ENCODE measurements at regions not wholly inside any gene's neighbourhood (a gene's known extent, or its start where the extent isn't known, plus 50 kb on each side); places are given as distances from the start of the nearest gene placed in this dataset.

DNA sequence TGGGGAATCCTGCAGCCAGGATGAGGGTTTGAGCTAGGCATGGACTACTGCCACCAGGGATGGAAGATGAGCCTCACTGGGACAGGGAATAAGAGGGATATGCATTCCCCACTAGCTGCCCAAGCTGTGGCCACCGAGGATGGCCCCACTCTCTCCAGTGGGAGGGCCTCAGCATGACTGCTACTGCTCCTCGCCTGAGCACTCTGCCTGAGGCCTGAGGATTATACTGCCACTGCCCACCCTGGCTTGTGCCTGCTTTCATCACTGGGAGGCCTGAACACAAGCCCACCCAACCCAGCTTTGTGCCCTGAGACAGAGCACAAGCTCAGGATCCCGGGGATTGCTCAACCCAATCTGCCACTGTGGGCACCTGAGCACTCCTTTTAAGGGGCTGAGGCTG, 425.6 kb downstream of the RASEF start:
- TF ChIP-seq, protein P1, sequence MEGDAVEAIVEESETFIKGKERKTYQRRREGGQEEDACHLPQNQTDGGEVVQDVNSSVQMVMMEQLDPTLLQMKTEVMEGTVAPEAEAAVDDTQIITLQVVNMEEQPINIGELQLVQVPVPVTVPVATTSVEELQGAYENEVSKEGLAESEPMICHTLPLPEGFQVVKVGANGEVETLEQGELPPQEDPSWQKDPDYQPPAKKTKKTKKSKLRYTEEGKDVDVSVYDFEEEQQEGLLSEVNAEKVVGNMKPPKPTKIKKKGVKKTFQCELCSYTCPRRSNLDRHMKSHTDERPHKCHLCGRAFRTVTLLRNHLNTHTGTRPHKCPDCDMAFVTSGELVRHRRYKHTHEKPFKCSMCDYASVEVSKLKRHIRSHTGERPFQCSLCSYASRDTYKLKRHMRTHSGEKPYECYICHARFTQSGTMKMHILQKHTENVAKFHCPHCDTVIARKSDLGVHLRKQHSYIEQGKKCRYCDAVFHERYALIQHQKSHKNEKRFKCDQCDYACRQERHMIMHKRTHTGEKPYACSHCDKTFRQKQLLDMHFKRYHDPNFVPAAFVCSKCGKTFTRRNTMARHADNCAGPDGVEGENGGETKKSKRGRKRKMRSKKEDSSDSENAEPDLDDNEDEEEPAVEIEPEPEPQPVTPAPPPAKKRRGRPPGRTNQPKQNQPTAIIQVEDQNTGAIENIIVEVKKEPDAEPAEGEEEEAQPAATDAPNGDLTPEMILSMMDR (IDR thresholded peaks at IDR 0.05; ENCODE audit: insufficient read depth, low read length, poor library complexity, severe bottlenecking): no peak
- TF ChIP-seq EZH2phosphoT487 (conservative IDR thresholded peaks at IDR 0.05; ENCODE audit: low read length): no peak
